Activated CD4-positive, alpha-beta memory T cell treated with anti-CD3 and anti-CD28 coated beads, Interleukin-2, amount 10 ng/mL, durations not matched to agents 7 days and 5 days (primary cell): ENCODE measurements at regions not wholly inside any gene's neighbourhood (a gene's known extent, or its start where the extent isn't known, plus 50 kb on each side); places are given as distances from the start of the nearest gene placed in this dataset.
"Not testable (repeated sequence)": the region's sequence is repeated elsewhere in the genome, so short reads cannot be mapped to it uniquely, and the experiment has no call there.

Experiments used
- CTCF ChIA-PET: fragments of 350-600 bp; sonication (Branson Sonifier 250); formaldehyde crosslinking; loops from one replicate; lab custom pipeline; 2021; ENCODE audit warnings: antibody characterized with exemption, inconsistent platforms; lab: Charles Lee
- POLR2A ChIA-PET: fragments of 350-600 bp; sonication (Branson Sonifier 250); formaldehyde crosslinking; loops from one replicate; lab custom pipeline; 2021; ENCODE audit warnings: antibody characterized with exemption; lab: Charles Lee
- DNase-seq: peaks from one replicate; pipeline ENCODE4 v3.0.0-alpha.2; 2020
- H3K27ac Mint-ChIP-seq: one replicate; pipeline ENCODE4 v1.8.0; 2021; ENCODE audit warnings: mild to moderate bottlenecking, mixed read lengths
- H3K27me3 Mint-ChIP-seq: one replicate; pipeline ENCODE4 v1.8.0; 2021; ENCODE audit warnings: mixed read lengths
- H3K36me3 Mint-ChIP-seq: one replicate; pipeline ENCODE4 v1.8.0; 2021; ENCODE audit warnings: low read depth, mixed read lengths
- H3K4me1 Mint-ChIP-seq: one replicate; pipeline ENCODE4 v1.8.0; 2021; ENCODE audit warnings: mixed read lengths
- H3K4me3 Mint-ChIP-seq: one replicate; pipeline ENCODE4 v1.8.0; 2021; ENCODE audit warnings: mild to moderate bottlenecking, mixed read lengths
- H3K9me3 Mint-ChIP-seq: one replicate; pipeline ENCODE4 v1.8.0; 2021; ENCODE audit warnings: mixed read lengths

- H3K4me1 Mint-ChIP-seq, POLR2A ChIA-PET, H3K27ac Mint-ChIP-seq, DNase-seq, H3K27me3 Mint-ChIP-seq, H3K4me3 Mint-ChIP-seq, CTCF ChIA-PET: not testable (repeated sequence)
- Mint-ChIP-seq H3K9me3 (peaks cover 17% of the 10 kb centered on the region), H3K36me3 (peaks cover 13% of the 10 kb centered on the region)
These were observed 238.2 kb downstream of the SHCBP1 start for GRCh38 chr16:46382791-46383541.

- H3K4me3 Mint-ChIP-seq, H3K27me3 Mint-ChIP-seq, H3K27ac Mint-ChIP-seq, POLR2A ChIA-PET, DNase-seq, H3K4me1 Mint-ChIP-seq, CTCF ChIA-PET, H3K36me3 Mint-ChIP-seq: not testable (repeated sequence)
- peaks cover 12% of the 10 kb centered on the region for H3K9me3 Mint-ChIP-seq
These were observed 239.1 kb downstream of the SHCBP1 start for GRCh38 chr16:46382079-46382478.

GRCh38 chr16:46381344-46381743 is 239.8 kb downstream of the SHCBP1 start:
- H3K4me3 Mint-ChIP-seq, DNase-seq, H3K4me1 Mint-ChIP-seq, H3K27me3 Mint-ChIP-seq, H3K27ac Mint-ChIP-seq, H3K9me3 Mint-ChIP-seq, H3K36me3 Mint-ChIP-seq, POLR2A ChIA-PET, CTCF ChIA-PET: not testable (repeated sequence)
